HG02798 (cell line): ENCODE measurements at regions not wholly inside any gene's neighbourhood (a gene's known extent, or its start where the extent isn't known, plus 50 kb on each side); places are given as distances from the start of the nearest gene placed in this dataset.

Experiments used
- ATAC-seq: cut with Tn5 transposase; IDR thresholded peaks from one replicate; pipeline ENCODE4 v1.9.1; 2021; ENCODE audit warnings: mild to moderate bottlenecking; ENCODE audit not compliant: unreplicated experiment, poor library complexity

DNA sequence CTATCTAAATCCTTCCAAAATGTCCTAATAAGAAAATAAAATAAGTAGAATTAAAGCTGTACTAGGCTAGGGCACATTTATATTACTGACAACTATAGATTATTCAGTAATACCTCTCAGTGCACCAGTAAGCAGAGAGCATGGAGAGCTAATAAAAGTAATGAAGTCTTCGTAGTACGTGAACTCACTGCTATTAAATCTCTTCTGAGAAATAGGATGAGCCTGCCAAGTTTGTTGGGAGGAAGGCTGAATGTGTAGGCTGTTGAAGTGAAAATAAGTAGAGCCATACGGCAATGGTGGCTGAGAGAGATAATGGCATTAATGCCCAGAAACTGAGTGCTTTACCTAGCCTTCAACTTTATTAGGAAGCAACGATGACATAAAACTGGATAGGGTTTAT is 73.9 kb upstream of the NR5A2 start:
- ATAC-seq: no peak

DNA sequence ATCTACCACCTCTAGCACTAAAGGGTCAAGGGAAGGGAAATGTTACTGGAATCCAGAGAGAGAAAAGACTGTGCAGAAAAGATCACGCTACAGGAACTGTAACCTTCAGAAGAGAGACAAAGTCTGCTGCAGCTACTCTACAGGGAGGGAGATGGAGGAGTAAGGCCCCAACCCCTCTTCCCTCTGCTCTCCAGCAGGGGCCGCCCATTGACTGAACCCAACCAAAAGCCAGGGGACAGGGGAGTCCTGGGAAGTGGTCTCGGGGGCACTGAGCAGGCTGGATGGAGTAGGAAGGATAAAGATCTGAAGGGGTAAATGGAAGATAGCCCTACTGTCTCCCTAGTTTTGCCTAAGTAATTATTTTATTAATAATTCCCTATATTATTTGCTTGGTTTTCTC is 72.8 kb upstream of the NR5A2 start:
- ATAC-seq: no peak

DNA sequence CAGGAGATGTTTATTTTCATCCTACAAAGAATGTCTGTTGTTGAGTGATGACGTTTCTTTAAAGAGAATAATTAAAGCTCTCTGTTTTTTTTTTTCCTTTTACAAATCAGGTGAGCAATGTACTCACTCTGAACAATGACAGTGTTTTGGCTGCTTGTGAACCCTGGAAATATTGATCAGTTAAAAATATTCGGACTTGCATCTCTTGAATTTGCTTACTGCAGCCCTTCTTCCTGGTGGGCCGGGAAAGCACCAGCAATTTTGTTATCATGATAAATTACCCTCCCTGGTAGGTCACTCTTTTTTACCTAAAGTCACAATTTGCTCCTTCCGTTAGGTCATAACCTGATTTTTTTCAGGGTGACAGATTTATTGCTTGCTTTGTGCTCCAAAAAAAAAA is 72.3 kb upstream of the NR5A2 start:
- ATAC-seq: no peak

DNA sequence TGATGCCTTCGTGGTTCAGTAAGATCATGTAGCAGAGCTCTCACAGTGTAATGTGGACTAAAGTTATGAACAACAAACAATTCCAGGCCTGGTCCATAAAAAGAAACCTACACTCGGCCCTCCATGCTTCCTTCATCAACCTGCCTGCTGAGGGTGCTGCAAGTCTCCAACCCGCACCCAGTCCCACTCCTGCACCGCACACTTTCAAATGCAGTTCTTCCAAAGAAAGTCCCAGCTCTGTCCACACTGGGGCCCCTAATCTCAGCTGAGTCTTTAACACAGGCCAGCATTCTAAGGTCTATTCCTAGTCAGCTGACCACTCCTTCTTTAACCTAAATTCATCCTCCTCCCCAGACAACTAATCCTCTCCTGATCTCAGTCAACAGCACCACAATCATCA is 71.5 kb upstream of the NR5A2 start:
- ATAC-seq: no peak

- no peak for ATAC-seq
Measured at GRCh38 chr1:199959033-199959774, 68.3 kb upstream of the NR5A2 start.

DNA sequence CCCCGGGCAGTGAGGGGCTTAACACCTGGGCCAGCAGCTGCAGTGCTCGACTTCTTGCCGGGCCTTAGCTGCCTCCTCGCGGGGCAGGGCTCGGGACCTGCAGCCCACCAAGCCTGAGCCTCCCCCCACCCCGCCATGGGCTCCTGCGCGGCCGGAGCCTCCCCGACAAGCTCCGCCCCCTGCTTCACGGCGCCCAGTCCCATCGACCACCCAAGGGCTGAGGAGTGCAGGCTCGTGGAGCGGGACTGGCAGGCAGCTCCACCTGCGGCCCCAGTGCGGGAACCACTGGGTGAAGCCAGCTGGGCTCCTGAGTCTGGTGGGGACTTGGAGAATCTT is 67.8 kb upstream of the NR5A2 start:
- ATAC-seq: no peak

DNA sequence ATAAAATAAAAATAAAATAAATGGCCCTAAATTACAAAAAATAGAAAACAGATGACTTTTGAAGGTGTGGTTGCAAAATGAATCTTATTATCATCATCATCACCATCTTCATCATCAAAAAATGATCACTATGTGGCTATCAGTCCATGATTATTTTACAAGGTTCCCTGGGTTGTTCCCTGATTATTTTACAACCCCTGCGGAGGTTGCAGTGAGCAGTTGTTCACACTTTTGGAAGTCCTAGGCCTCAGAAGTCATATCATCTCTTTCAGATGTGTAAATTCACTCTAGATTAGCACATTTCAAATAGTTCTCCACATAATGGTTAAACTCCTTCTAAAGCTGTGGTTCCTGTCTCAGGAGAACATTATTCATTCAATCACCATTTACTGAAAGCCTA is 57.4 kb upstream of the NR5A2 start:
- ATAC-seq: no peak

GRCh38 chr1:199976496-199977144 is 50.9 kb upstream of the NR5A2 start:
- ATAC-seq: no peak
